ENCODE measurements at regions not wholly inside any gene's neighbourhood (a gene's known extent, or its start where the extent isn't known, plus 50 kb on each side); places are given as distances from the start of the nearest gene placed in this dataset.

GRCh38 chr10:4373612-4374011 is 452.4 kb upstream of the AKR1E2 start:
- no peak for DNase-seq

DNA sequence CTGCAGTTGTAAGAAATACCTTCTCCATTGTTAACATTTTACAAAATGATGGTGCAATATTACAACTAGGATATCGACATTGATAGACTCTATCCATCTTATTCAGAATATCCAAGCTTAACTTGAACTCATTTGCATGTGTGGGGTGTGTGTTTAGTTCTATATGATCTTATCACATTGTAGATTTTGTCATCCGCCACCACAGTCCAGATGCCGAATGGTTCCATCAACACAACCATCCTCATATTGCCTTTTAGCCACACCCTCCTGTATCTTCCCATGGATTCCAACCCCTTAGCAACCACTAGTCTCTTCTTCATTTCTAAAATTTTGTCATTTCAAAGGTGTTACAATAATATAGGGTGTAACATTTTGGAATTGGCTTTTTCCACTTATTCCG is 452.9 kb upstream of the AKR1E2 start:
- DNase-seq = no peak

DNA sequence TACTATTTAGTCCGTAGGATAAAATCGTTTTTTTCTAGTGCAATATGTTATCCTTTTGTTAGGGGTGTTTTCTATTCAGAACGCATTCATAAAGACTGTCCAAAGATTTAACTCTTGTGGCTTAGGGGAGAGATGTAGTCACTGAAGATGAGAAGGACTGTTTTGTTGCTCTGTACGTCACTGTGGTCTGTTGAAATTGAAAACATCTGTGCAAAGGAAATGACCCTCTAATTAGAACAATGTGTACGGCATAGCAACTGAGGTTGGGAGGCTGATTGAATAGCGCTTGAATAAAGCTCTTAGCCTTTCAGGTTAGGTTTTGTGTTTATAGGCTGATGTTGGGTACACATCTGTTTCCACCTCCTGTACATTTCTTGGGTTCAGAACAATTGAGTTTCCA is 453.4 kb upstream of the AKR1E2 start:
- peak; percentile 99 for DNase-seq

- DNase-seq = peak; percentile 66
Observed at GRCh38 chr10:4371691-4372295, 454.2 kb upstream of the AKR1E2 start.

- no peak for DNase-seq
Observed at GRCh38 chr10:4370376-4370775, 455.6 kb upstream of the AKR1E2 start.

DNA sequence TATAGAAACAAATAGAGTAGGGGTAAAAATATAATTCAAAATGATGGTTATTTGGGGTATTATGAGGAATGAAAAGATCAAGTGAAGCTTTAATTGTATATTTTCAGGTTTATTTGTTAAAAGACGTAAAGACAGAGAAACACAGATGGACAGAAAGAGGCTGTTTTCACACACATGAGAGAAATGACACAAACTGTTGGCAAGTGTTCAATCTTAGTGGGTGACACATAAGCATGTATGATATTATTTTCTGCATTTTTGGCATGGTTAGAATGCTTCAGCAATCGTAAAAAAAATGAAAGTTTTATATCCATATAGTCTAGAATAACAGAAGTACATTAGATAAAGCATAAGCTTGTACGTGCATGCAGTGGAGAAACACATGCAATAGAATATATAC is 464.4 kb upstream of the AKR1E2 start:
- DNase-seq = no peak

- DNase-seq = no peak
Observed at GRCh38 chr10:4359003-4359402, 467.0 kb upstream of the AKR1E2 start.

GRCh38 chr10:4357911-4358310 is 468.1 kb upstream of the AKR1E2 start:
- DNase-seq = no peak

GRCh38 chr10:4355350-4355749 is 470.7 kb upstream of the AKR1E2 start:
- peak; percentile 38 for DNase-seq

DNA sequence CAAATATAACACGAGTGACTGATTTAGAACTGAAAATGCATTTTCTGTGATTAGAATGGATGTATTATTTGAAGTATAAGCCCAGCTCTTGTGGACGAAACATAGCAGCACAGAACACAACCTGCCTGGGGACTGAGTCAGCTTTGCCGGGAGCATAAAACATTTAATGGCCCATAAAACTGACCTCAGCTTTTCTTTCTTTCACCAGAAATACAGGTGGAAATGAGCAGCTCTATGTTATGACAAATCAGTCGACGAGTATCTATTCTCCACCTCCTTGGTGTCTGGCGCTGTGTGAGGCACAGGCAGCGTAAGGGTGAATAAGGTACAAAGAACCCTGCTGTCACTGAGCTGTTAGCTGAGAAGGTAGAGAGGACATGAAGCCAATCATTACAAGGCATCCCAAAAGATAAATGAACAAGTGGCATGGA is 471.6 kb upstream of the AKR1E2 start:
- peak; percentile 73 for DNase-seq

GRCh38 chr10:4353964-4354363 is 472.0 kb upstream of the AKR1E2 start:
- DNase-seq = peak; percentile 91

DNA sequence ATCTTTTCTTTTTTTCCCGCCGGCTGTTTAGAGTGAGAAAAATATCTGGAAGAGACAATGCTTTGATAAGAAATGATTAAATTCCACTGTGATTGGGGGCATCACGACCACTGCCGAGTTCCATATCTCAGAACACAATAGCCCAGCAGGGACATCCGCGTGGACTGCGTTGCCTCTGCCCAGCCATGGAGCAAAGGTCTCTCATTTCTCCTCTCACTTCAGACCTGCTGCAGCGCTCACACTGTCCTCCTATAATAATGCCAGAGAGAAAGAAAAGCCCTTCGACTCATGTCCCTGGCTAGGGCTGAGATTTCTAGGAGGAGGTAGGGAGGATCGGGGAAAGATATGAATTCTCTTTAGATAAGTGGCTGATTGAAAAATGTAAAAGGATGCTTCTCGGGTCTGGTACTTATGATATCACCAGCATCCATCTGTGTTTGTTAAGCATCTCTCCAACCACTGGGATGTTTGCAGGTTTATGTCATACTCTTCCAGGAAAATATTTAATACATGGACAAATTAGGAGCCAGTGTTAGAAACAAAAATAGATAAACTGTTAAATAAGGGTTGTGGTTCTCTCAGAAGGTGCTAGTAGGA is 472.9 kb upstream of the AKR1E2 start:
- DNase-seq = peak; percentile 39

- DNase-seq = peak; percentile 18
Observed at GRCh38 chr10:4352414-4352961, 473.5 kb upstream of the AKR1E2 start.

GRCh38 chr10:4351723-4352413 is 474.1 kb upstream of the AKR1E2 start:
- peak; percentile 63 for DNase-seq

GRCh38 chr10:4347397-4347796 is 478.6 kb upstream of the AKR1E2 start:
- no peak for DNase-seq

DNA sequence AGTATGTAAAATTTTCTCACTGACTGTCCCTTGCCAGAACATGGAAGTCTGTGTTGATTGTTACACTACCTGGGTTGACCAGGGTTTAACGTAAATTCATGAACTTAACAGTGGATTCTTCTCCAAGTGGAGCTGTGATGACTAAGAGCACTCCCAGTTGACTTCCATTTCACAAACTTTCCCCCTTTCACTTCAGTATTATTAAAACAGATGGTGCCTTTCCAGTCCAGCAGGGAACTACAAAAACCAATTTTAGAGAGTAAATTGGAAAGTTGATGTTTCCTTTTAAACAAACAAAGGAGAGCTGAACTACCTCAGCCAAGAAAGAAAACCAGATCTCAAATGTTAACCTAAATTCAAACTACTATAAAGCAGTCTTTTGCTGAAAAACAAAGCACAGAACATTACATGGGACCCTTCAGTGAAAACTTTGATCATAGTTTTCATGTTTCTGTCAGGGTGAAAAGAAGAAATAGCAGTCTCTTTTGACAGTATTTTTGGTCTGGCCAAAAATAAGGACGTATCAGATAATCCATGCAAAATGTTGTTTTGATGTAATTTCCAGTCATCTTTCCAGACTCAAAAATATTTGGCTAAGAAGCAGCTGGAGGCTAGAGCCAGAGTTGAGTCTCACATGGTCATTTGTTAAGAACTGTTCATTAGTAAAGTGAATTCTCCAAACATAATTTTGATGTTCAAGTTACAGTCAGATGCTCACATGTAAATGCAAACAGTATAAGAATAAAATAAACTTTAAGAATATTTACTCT is 479.9 kb upstream of the AKR1E2 start:
- no peak for DNase-seq

DNA sequence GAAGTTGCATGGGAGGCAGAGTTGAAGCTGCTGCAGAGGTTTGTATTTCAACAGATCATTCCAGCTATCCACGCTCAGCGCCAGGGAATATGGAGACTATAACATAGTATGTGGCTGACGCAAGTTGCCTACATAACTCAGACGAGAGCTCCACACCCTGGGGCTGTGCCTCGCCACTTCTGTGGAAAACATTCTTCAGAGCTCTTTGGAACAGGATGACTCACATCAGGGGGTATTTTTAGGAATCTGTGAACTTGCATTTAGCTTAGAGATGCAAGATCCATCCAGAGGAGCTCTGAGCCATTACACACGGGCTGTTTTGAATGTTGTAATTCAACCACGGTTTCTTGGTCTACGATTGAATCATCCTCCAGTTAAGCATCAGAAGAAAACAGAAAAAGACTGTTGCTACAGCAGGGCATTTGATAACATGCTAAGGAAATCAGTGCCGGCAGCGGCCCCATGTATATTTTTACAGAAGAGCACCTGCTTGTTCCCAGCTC is 481.5 kb upstream of the AKR1E2 start:
- DNase-seq = peak; percentile 61

GRCh38 chr10:4343873-4344272 is 482.1 kb upstream of the AKR1E2 start:
- DNase-seq = no peak

DNA sequence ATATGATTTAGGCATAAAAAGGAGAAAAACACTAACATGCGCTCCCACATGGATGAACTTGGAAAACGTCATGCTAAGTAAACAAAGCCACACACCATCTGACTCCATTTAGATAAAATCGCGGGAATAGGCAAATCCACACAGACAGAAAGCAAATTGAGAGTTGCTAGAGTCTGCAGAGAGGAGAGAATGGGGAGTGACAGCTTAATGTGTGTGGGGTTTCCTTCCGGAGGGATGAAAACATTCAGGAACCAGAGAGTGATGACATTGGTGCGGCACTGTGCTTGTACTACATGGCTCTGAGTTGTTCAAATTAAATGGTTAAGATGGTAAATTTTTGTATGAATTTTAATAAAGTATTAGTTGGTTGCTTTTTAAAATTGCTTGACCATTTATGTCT is 482.9 kb upstream of the AKR1E2 start:
- no peak for DNase-seq

- DNase-seq = no peak
Observed at GRCh38 chr10:4338768-4339167, 487.2 kb upstream of the AKR1E2 start.

DNA sequence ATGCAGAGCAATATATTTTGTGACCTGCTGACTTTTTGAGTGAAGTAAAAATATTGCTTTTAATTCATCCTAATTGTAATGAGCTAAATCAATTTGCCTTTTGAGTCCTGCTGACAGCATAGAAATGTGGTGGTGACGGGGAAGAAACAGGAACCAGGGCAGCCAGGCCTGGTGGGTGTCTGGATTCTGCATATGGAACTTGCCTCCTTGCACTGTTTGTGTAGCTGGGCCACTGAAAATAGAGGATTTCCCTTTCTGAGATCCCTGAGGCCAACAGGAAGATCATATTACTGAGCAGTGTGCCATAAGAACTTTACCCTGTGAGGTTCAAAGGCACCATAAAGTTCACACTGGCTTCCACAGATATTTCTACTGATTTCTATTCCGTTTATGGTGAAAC is 488.4 kb upstream of the AKR1E2 start:
- DNase-seq = peak; percentile 36

- DNase-seq = no peak
Observed at GRCh38 chr10:4334871-4335270, 491.1 kb upstream of the AKR1E2 start.

- DNase-seq = no peak
Observed at GRCh38 chr10:4334015-4334414, 492.0 kb upstream of the AKR1E2 start.
